DND-41 (cell line): ENCODE measurements at regions not wholly inside any gene's neighbourhood (a gene's known extent, or its start where the extent isn't known, plus 50 kb on each side); places are given as distances from the start of the nearest gene placed in this dataset.
A peak's percentile ranks its signal among the peaks of the same experiment; 100 is the strongest.

Source experiments
- ATAC-seq: fragments of 200-7000 bp; cut with Tn5 transposase; 3 replicates; pipeline ENCODE4 v1.9.1; 2021; ENCODE audit warnings: low read depth; ENCODE audit not compliant: insufficient read depth
- DNase-seq: peaks from one replicate; pipeline ENCODE4 v3.0.0-alpha.2; 2020
- H2AFZ ChIP-seq: 2 replicates; pipeline ENCODE4 v1.6.0; 2012; ENCODE audit warnings: low read depth, low read length
- H3K27ac ChIP-seq: 2 replicates; pipeline ENCODE4 v1.5.1; 2012; ENCODE audit warnings: low read length, inconsistent platforms
- H3K27me3 ChIP-seq: fragments of 200-600 bp; sonication (generic); 2 replicates; pipeline ENCODE4 v1.6.0; 2012; ENCODE audit warnings: low read length, mild to moderate bottlenecking, inconsistent platforms; ENCODE audit not compliant: insufficient read depth, poor library complexity
- H3K36me3 ChIP-seq: 2 replicates; pipeline ENCODE4 v1.5.1; 2012; ENCODE audit warnings: low read length, inconsistent platforms; ENCODE audit not compliant: insufficient read depth
- H3K4me1 ChIP-seq: 2 replicates; pipeline ENCODE4 v1.5.1; 2012; ENCODE audit warnings: mild to moderate bottlenecking, low read length; ENCODE audit not compliant: insufficient read depth
- H3K4me2 ChIP-seq: 2 replicates; pipeline ENCODE4 v1.6.0; 2012; ENCODE audit warnings: mild to moderate bottlenecking, moderate library complexity, low read length, inconsistent platforms; ENCODE audit not compliant: insufficient read depth
- H3K4me3 ChIP-seq, 2 experiments: fragments of 200-600 bp in 1 of 2; shearing (Covaris generic) in 1 of 2; 2 replicates each; pipeline ENCODE4 v1.5.1; 2012 to 2016; ENCODE audit warnings: inconsistent platforms in 2 of 2, low read length in 2 of 2, mild to moderate bottlenecking in 2 of 2, low read depth in 1 of 2, moderate library complexity in 1 of 2
- H3K79me2 ChIP-seq: 2 replicates; pipeline ENCODE4 v1.6.0; 2012; ENCODE audit warnings: low read length, inconsistent platforms; ENCODE audit not compliant: insufficient read depth
- H3K9ac ChIP-seq: 2 replicates; pipeline ENCODE4 v1.6.0; 2012; ENCODE audit warnings: low read depth, mild to moderate bottlenecking, inconsistent platforms, low read length, moderate library complexity
- H3K9me3 ChIP-seq: 2 replicates; pipeline ENCODE4 v1.5.1; 2012; ENCODE audit warnings: low read length, moderate library complexity, mild to moderate bottlenecking, inconsistent platforms; ENCODE audit not compliant: insufficient read depth, severe bottlenecking
- H4K20me1 ChIP-seq: 2 replicates; pipeline ENCODE4 v1.6.0; 2012; ENCODE audit warnings: low read length; ENCODE audit not compliant: insufficient read depth
- EZH2 ChIP-seq: IDR thresholded peaks from 3 replicates; pipeline ENCODE4 v1.6.1; 2012; ENCODE audit warnings: borderline replicate concordance, low read depth, mild to moderate bottlenecking, moderate library complexity, low read length, inconsistent platforms; ENCODE audit not compliant: severe bottlenecking
- TF ChIP-seq, protein P1 (sequence below): IDR thresholded peaks from 2 replicates; pipeline ENCODE4 v1.5.1; 2012; ENCODE audit warnings: borderline replicate concordance, low read length, moderate library complexity, mild to moderate bottlenecking; ENCODE audit not compliant: poor library complexity, severe bottlenecking; ENCODE audit errors: extremely low read depth

DNA sequence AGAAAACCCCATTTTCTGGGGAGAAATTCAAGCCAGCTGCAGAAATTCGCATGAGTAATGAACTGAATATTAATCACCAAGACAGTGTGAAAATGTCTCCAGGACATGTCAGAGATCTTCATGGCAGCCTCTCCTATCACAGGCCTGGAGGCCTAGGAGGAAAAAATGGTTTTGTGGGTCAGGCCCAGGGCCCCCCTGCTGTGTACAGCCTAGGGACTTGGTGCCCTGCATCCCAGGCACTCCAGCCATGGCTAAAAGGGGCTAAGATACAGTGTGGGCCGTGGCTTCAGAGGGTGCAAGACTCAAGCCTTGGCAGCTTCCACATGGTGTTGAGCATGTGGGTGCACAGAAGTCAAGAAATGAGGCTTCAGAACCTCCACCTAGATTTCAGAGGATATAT is 185.9 kb upstream of the GATB start:
- TF ChIP-seq, protein P1, sequence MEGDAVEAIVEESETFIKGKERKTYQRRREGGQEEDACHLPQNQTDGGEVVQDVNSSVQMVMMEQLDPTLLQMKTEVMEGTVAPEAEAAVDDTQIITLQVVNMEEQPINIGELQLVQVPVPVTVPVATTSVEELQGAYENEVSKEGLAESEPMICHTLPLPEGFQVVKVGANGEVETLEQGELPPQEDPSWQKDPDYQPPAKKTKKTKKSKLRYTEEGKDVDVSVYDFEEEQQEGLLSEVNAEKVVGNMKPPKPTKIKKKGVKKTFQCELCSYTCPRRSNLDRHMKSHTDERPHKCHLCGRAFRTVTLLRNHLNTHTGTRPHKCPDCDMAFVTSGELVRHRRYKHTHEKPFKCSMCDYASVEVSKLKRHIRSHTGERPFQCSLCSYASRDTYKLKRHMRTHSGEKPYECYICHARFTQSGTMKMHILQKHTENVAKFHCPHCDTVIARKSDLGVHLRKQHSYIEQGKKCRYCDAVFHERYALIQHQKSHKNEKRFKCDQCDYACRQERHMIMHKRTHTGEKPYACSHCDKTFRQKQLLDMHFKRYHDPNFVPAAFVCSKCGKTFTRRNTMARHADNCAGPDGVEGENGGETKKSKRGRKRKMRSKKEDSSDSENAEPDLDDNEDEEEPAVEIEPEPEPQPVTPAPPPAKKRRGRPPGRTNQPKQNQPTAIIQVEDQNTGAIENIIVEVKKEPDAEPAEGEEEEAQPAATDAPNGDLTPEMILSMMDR, result no peak
- TF ChIP-seq EZH2, result no peak
- Histone ChIP-seq H2AFZ (no peak overlapping the region), H3K4me2 (no peak overlapping the region), H3K27ac (no peak overlapping the region), H3K27me3 (no peaks in the 10 kb centered on the region), H3K9me3 (peaks cover 35% of the 10 kb centered on the region), H3K4me3 (no peak overlapping the region), H4K20me1 (no peaks in the 10 kb centered on the region), H3K9ac (no peak overlapping the region), H3K4me1 (no peaks in the 10 kb centered on the region), H3K79me2 (no peaks in the 10 kb centered on the region), H3K36me3 (no peaks in the 10 kb centered on the region)
- DNase-seq (peak; percentile 22), ATAC-seq (no peak)

- no peak overlapping the region for H3K27ac ChIP-seq
- H3K9ac ChIP-seq, result no peak overlapping the region
- ATAC-seq (no peak), DNase-seq (no peak)
- peaks cover 22% of the 10 kb centered on the region for H3K4me1 ChIP-seq
- H4K20me1 ChIP-seq, result no peaks in the 10 kb centered on the region
- no peaks in the 10 kb centered on the region for H3K27me3 ChIP-seq
- H2AFZ ChIP-seq, result no peak overlapping the region
- H3K9me3 ChIP-seq, result peaks cover 30% of the 10 kb centered on the region
- no peak overlapping the region for H3K4me2 ChIP-seq
- TF ChIP-seq, protein P1, result no peak
- no peak for TF ChIP-seq EZH2
- no peaks in the 10 kb centered on the region for H3K79me2 ChIP-seq
- H3K4me3 ChIP-seq, result no peak overlapping the region
- no peaks in the 10 kb centered on the region for H3K36me3 ChIP-seq
These were observed 182.2 kb upstream of the GATB start for GRCh38 chr4:151942971-151943370.

DNA sequence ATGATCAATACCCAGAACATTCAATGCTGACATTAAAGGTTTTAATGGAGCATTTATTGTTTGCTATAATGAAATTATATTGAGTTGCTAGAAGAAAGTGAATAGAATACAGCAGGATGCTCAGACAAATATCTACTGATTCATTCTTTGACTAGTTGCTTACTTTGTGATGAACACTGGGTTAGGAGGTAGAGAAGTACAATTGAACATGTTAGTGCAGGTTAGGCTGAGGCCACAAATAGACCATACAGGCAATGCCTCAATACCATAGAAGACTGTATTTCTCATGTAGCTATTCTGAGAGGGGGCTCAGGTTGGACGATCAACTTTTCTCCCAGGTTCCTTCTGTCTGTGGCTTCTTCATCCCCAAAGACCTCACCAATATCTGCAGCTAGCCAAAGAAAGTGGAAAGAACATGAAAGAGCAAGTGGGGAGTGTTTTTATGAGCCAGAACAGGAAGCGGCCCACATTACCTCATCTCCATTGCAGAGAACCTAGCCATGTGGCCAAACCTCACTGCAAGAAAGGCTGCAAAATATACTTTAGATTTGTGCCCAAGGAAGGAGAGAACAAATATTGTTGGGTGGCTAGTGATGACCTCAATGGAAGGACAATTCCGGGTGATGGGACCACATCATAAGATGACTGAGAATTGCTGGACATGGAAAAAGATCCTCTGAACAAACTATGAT is 180.3 kb upstream of the GATB start:
- H3K9me3 ChIP-seq, result peaks cover 12% of the 10 kb centered on the region
- H3K4me2 ChIP-seq, result no peak overlapping the region
- peak overlapping the region; percentile 17 for H2AFZ ChIP-seq
- peak overlapping the region; percentile 57 for H3K27ac ChIP-seq
- no peak overlapping the region for H3K9ac ChIP-seq
- H3K79me2 ChIP-seq, result no peaks in the 10 kb centered on the region
- no peak overlapping the region for H3K4me3 ChIP-seq
- DNase-seq (peak; percentile 53), ATAC-seq (peak; percentile 32; the same call in 2 of the 3 replicates)
- H3K36me3 ChIP-seq, result no peaks in the 10 kb centered on the region
- no peaks in the 10 kb centered on the region for H4K20me1 ChIP-seq
- peaks cover 22% of the 10 kb centered on the region for H3K4me1 ChIP-seq
- no peaks in the 10 kb centered on the region for H3K27me3 ChIP-seq
- TF ChIP-seq, protein P1, result no peak
- TF ChIP-seq EZH2, result no peak

DNA sequence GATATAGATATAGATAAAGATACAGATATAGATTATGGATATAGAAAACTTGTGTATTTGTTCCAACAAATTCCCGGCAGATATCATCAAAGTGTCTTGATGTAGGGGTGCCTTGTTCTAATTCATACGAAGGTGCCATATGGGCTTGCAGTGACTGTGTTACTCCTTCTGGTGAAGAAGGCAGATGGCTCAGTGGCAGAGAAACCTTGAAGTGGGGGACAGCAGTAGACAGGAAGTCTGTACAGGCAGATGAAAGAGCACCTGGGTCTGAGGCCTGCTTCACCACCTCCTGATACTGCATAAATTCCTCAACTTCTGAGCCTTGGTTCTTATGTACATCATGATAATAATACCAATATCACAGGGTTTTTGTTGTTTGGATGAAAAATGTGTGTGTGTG is 179.5 kb upstream of the GATB start:
- Histone ChIP-seq H4K20me1 (no peaks in the 10 kb centered on the region), H3K9ac (no peak overlapping the region), H3K4me3 (no peak overlapping the region), H3K36me3 (no peaks in the 10 kb centered on the region), H3K27me3 (no peaks in the 10 kb centered on the region), H3K9me3 (peaks cover 5% of the 10 kb centered on the region), H3K27ac (peak overlapping the region; percentile 57), H3K4me1 (peaks cover 22% of the 10 kb centered on the region), H3K79me2 (no peaks in the 10 kb centered on the region), H3K4me2 (no peak overlapping the region), H2AFZ (no peak overlapping the region)
- ATAC-seq, result peak; percentile 100
- peak; percentile 84 for DNase-seq
- TF ChIP-seq EZH2, result no peak
- TF ChIP-seq, protein P1, result peak; percentile 18
